Thyroid gland (tissue), 4 donors: ENCODE measurements at regions not wholly inside any gene's neighbourhood (a gene's known extent, or its start where the extent isn't known, plus 50 kb on each side); places are given as distances from the start of the nearest gene placed in this dataset.

ENCODE experiments used
- DNase-seq, 2 donors: peaks; one replicate each; pipeline ENCODE4 v3.0.0-alpha.2; 2019
- H3K27ac ChIP-seq, 3 donors: fragments of 200-600 bp; sonication (generic); 1 replicate in 2 of 3; 2 replicates in 1 of 3; pipeline ENCODE4 v1.5.1; 2016 to 2019; ENCODE audit warnings: mild to moderate bottlenecking in 1 of 3, moderate library complexity in 1 of 3
- H3K27me3 ChIP-seq: fragments of 200-600 bp; sonication (generic); one replicate; pipeline ENCODE4 v1.5.1; 2019
- H3K36me3 ChIP-seq, 2 donors: fragments of 200-600 bp; sonication (generic); one replicate each; pipeline ENCODE4 v1.5.1; 2016 to 2019
- H3K4me1 ChIP-seq, 2 donors: fragments of 200-600 bp; sonication (generic); one replicate each; pipeline ENCODE4 v1.5.1; 2017 to 2019
- H3K4me3 ChIP-seq, 3 donors: fragments of 200-600 bp; sonication (generic); replicated peaks in 1 of 3; 1 replicate in 2 of 3; 2 replicates in 1 of 3; pipeline ENCODE4 v1.5.1; 2016; ENCODE audit warnings: mild to moderate bottlenecking in 1 of 3
- H3K9me3 ChIP-seq: fragments of 200-600 bp; sonication (generic); one replicate; pipeline ENCODE4 v1.5.1; 2017
- POLR2A ChIP-seq, 2 donors: fragments of 450-650 bp; IDR thresholded peaks; one replicate each; pipeline ENCODE4 v1.6.1; 2017; ENCODE audit warnings: antibody characterized with exemption in 2 of 2, mild to moderate bottlenecking in 2 of 2, moderate library complexity in 1 of 2
- WGBS, 2 donors: methylation state at CpG; one replicate each; pipeline ENCODE4 v1.1.5; 2017; 5-methylcytosine and 5-hydroxymethylcytosine counted together
- intact Hi-C: fragments of 100-400 bp; cut with DNase I; formaldehyde crosslinking; loops from one replicate; pipeline ENCODE4 v1.15.1; 2023
- TF ChIP-seq, protein P1 (sequence below), 6 experiments: fragments of 200-600 bp in 3 of 6; fragments of 450-650 bp in 3 of 6; sonication (generic) in 3 of 6; IDR thresholded peaks; one replicate each; pipeline ENCODE4 v1.5.1; 2016 to 2019; ENCODE audit warnings: antibody characterized with exemption in 6 of 6, mild to moderate bottlenecking in 2 of 6, inconsistent platforms in 1 of 6, moderate library complexity in 1 of 6

GRCh38 chr16:72666267-72666666, 381.7 kb downstream of the ZFHX3 start:
- no peak for DNase-seq
- intact Hi-C loops, result loop anchor here (10.0 kb wide), 1 partner anchor 159 kb away; no protein-coding TSS in a partner anchor
- WGBS, 2 donors, result 92 to 95% methylated on average over 2 of the region's 2 CpGs

DNA sequence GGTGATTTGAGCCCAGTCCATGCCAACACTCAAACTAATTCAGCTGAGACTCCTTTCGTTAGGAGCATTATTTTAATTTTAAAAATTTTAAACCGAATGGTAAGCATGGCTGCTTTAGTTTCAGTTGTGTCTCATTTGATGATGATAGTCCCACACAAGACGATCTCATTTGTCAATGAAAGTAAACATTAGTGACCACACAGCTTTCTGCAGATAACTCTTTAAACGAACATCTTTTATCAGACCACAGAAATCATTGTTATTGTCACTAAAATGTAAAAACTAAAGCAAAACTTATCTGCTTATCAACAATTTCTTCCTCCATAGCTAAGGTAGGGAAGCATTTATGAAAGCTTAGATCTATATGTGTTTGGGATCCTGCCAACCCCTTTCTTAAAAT, 382.2 kb downstream of the ZFHX3 start:
- Histone ChIP-seq H3K9me3 (no peaks in the 10 kb centered on the region), H3K27me3 (no peaks in the 10 kb centered on the region), H3K27ac (no peak overlapping the region), H3K36me3 (no peaks in the 10 kb centered on the region), H3K4me1 (peaks cover 0 to 9% of the 10 kb centered on the region in 2 donors), H3K4me3 (peak overlapping the region in 2 of 3 donors; percentile 59 to 72)
- no peak for DNase-seq
- TF ChIP-seq, protein P1, sequence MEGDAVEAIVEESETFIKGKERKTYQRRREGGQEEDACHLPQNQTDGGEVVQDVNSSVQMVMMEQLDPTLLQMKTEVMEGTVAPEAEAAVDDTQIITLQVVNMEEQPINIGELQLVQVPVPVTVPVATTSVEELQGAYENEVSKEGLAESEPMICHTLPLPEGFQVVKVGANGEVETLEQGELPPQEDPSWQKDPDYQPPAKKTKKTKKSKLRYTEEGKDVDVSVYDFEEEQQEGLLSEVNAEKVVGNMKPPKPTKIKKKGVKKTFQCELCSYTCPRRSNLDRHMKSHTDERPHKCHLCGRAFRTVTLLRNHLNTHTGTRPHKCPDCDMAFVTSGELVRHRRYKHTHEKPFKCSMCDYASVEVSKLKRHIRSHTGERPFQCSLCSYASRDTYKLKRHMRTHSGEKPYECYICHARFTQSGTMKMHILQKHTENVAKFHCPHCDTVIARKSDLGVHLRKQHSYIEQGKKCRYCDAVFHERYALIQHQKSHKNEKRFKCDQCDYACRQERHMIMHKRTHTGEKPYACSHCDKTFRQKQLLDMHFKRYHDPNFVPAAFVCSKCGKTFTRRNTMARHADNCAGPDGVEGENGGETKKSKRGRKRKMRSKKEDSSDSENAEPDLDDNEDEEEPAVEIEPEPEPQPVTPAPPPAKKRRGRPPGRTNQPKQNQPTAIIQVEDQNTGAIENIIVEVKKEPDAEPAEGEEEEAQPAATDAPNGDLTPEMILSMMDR (IDR thresholded peaks at IDR 0.05), result no peak
- no peak for TF ChIP-seq POLR2A (IDR thresholded peaks at IDR 0.05)
- 26 to 30% methylated on average over 4 of the region's 4 CpGs for WGBS, 2 donors
- intact Hi-C loops, result loop anchor here (10.0 kb wide), 1 partner anchor 159 kb away; no protein-coding TSS in a partner anchor

More at GRCh38 chr16:72666267-72666666, 381.7 kb downstream of the ZFHX3 start:
- Histone ChIP-seq H3K27ac (no peak overlapping the region), H3K9me3 (no peaks in the 10 kb centered on the region), H3K4me3 (no peak overlapping the region), H3K4me1 (peaks cover 0 to 9% of the 10 kb centered on the region in 2 donors), H3K36me3 (no peaks in the 10 kb centered on the region), H3K27me3 (no peaks in the 10 kb centered on the region)
- no peak for TF ChIP-seq POLR2A (IDR thresholded peaks at IDR 0.05)
- TF ChIP-seq, protein P1 (IDR thresholded peaks at IDR 0.05), result peak in 1 of 6 experiments; percentile 16

DNA sequence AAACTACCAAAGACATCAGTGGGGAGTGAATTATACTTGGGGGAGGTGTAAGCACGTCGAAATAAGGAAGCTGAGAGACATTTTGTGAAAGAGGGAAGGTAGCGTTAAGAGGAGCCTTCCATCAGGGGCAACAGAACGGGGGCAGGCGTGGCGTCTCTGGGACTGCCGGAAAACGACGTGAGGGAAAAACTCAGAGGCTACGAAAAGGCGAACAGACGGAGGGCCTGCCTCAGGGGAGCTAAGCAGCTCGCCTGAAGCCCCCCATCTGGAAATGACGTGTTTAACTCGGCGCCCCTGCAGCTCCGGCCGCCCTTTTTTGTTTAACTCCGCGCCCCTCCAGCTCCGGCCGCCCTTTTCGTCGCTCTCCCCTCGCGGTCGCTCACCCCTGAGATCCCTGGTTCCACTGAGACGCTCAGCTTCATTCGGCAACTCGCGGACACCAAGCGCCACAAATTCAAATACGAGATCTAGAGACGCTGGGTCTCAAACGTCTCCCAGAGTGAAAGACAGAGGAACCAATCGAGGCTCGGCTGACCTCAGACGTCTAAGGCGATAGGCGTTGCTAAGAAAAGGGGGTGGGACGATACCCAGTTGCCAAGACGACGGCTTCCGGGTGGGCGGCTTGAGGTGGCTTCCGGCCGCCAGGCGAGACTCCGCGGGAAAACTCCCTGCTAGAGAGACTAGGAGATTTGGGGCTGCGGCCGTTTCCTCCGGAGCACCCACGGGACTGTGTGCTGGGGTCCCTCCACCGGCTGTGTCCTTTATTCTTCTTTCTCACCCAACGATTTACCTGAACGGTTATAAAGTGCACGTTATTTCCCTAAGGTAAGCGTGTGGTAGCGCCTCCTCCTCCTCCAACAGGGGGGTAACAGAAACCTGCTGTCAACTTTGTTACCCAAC, 383.2 kb downstream of the ZFHX3 start:
- TF ChIP-seq, protein P1 (IDR thresholded peaks at IDR 0.05), result no peak
- peak in 1 of 2 donors; percentile 43 for TF ChIP-seq POLR2A (IDR thresholded peaks at IDR 0.05)
- H3K36me3 ChIP-seq, result no peaks in the 10 kb centered on the region
- intact Hi-C loops, result loop anchor here (10.0 kb wide), 1 partner anchor 160 kb away; no protein-coding TSS in a partner anchor
- peak overlapping the region in 1 of 3 donors; percentile 44 for H3K27ac ChIP-seq
- DNase-seq, result peak; percentile 97
- H3K4me1 ChIP-seq, result peaks cover 0 to 9% of the 10 kb centered on the region in 2 donors
- peak overlapping the region; percentile 59 to 72 (median 66) for H3K4me3 ChIP-seq
- WGBS, 2 donors, result 0% methylated on average over 42 to 54 of the region's 60 CpGs
- no peaks in the 10 kb centered on the region for H3K9me3 ChIP-seq
- H3K27me3 ChIP-seq, result no peaks in the 10 kb centered on the region

DNA sequence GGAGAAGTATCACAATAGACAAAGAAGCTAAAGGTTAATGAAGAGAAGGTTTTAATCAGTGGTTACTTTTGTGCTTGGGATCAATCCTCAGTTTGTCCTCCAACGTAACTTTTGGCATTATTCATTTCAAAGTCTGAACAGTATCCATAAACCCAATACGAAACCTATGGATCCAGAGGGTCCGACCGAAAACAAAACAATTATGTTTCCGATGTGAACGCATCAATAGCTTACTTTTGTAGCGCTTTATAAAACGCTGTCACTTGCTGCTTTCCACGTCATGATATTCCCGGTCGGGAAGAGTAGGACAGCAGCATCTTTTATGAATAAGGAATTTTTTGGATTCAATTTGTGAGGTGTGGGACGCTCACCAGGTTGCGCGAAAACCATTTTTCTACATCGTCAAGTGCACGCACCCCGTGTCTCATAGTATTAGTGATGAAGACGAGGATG, 383.8 kb downstream of the ZFHX3 start:
- DNase-seq, result no peak
- no peaks in the 10 kb centered on the region for H3K27me3 ChIP-seq
- H3K27ac ChIP-seq, result no peak overlapping the region
- peak overlapping the region; percentile 59 to 72 (median 66) for H3K4me3 ChIP-seq
- TF ChIP-seq, protein P1 (IDR thresholded peaks at IDR 0.05), result no peak
- H3K4me1 ChIP-seq, result peaks cover 0 to 9% of the 10 kb centered on the region in 2 donors
- H3K36me3 ChIP-seq, result no peaks in the 10 kb centered on the region
- intact Hi-C loops, result loop anchor here (10.0 kb wide), 1 partner anchor 161 kb away; no protein-coding TSS in a partner anchor
- WGBS, 2 donors, result 2 to 3% methylated on average over 18 of the region's 18 CpGs
- no peaks in the 10 kb centered on the region for H3K9me3 ChIP-seq
